ENCODE measurements at regions not wholly inside any gene's neighbourhood (a gene's known extent, or its start where the extent isn't known, plus 50 kb on each side); places are given as distances from the start of the nearest gene placed in this dataset.

DNA sequence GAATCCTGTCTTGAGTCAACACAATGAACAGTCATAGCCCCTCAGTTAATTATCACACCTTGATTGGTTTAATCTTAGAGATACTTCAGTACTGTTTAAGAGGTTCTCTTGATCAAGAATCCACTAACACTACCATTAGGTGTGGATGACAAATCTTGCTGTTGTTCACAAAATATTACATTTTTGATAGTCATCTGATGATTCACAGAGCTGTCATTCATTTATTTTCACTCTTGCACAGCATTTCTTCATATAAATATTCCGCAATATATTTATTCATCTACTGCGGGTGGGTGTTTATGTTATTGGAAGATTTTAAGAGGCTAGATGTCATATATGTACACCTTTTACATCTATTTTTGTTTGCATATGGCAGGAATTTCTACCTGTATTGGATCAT is 1138.1 kb upstream of the PRKX start (continued):
- TF ChIP-seq, protein P1, sequence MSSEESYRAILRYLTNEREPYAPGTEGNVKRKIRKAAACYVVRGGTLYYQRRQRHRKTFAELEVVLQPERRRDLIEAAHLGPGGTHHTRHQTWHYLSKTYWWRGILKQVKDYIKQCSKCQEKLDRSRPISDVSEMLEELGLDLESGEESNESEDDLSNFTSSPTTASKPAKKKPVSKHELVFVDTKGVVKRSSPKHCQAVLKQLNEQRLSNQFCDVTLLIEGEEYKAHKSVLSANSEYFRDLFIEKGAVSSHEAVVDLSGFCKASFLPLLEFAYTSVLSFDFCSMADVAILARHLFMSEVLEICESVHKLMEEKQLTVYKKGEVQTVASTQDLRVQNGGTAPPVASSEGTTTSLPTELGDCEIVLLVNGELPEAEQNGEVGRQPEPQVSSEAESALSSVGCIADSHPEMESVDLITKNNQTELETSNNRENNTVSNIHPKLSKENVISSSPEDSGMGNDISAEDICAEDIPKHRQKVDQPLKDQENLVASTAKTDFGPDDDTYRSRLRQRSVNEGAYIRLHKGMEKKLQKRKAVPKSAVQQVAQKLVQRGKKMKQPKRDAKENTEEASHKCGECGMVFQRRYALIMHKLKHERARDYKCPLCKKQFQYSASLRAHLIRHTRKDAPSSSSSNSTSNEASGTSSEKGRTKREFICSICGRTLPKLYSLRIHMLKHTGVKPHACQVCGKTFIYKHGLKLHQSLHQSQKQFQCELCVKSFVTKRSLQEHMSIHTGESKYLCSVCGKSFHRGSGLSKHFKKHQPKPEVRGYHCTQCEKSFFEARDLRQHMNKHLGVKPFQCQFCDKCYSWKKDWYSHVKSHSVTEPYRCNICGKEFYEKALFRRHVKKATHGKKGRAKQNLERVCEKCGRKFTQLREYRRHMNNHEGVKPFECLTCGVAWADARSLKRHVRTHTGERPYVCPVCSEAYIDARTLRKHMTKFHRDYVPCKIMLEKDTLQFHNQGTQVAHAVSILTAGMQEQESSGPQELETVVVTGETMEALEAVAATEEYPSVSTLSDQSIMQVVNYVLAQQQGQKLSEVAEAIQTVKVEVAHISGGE (CRISPR knock-in tag; IDR thresholded peaks at IDR 0.05) = no peak
- TF ChIP-seq CEBPB (tag; IDR thresholded peaks at IDR 0.05) (no peak), RAD21 (CRISPR knock-in tag; conservative IDR thresholded peaks at IDR 0.05 in 1 of 2, IDR thresholded peaks at IDR 0.05 in 1 of 2) (no peak), ZBTB40 (IDR thresholded peaks at IDR 0.05) (no peak), ZBTB40 (CRISPR knock-in tag; IDR thresholded peaks at IDR 0.05) (no peak)
